ENCODE measurements at regions not wholly inside any gene's neighbourhood (a gene's known extent, or its start where the extent isn't known, plus 50 kb on each side); places are given as distances from the start of the nearest gene placed in this dataset.
"Not testable (repeated sequence)": the region's sequence is repeated elsewhere in the genome, so short reads cannot be mapped to it uniquely, and the experiment has no call there.

GRCh38 chr12:25684070-25684469, 131.0 kb upstream of the LMNTD1 start:
- Histone ChIP-seq H3K9ac (ENCODE audit: insufficient read length, low read depth) (no peak overlapping the region), H3K4me3 (ENCODE audit: insufficient read length, low read depth) (no peak overlapping the region), H3K9me3 (ENCODE audit: insufficient read depth, low read length) (no peaks in the 10 kb centered on the region; the same call in 1 of the 2 replicates), H3K36me3 (ENCODE audit: insufficient read depth, insufficient read length, low read length) (no peaks in the 10 kb centered on the region), H3K4me1 (ENCODE audit: insufficient read depth, insufficient read length) (no peaks in the 10 kb centered on the region), H3K27me3 (ENCODE audit: insufficient read depth, insufficient read length) (no peaks in the 10 kb centered on the region)
- no peak for DNase-seq (ENCODE audit: low read depth, low spot score)
- TF ChIP-seq YY1 (IDR thresholded peaks at IDR 0.05; ENCODE audit: insufficient read depth, insufficient read length) (no peak), ZNF274 (IDR thresholded peaks at IDR 0.05; ENCODE audit: low read depth, low read length) (no peak), SUZ12 (IDR thresholded peaks at IDR 0.05; ENCODE audit: extremely low read depth, insufficient read depth, insufficient read length) (no peak)

GRCh38 chr12:25686351-25686750, 133.3 kb upstream of the LMNTD1 start:
- TF ChIP-seq SUZ12 (IDR thresholded peaks at IDR 0.05; ENCODE audit: extremely low read depth, insufficient read depth, insufficient read length) (no peak), YY1 (IDR thresholded peaks at IDR 0.05; ENCODE audit: insufficient read depth, insufficient read length) (no peak), ZNF274 (IDR thresholded peaks at IDR 0.05; ENCODE audit: low read depth, low read length) (no peak)
- Histone ChIP-seq H3K9ac (ENCODE audit: insufficient read length, low read depth) (no peak overlapping the region), H3K36me3 (ENCODE audit: insufficient read depth, insufficient read length, low read length) (no peaks in the 10 kb centered on the region), H3K27me3 (ENCODE audit: insufficient read depth, insufficient read length) (no peaks in the 10 kb centered on the region), H3K9me3 (ENCODE audit: insufficient read depth, low read length) (no peaks in the 10 kb centered on the region; the same call in 1 of the 2 replicates), H3K4me3 (ENCODE audit: insufficient read length, low read depth) (no peak overlapping the region), H3K4me1 (ENCODE audit: insufficient read depth, insufficient read length) (no peaks in the 10 kb centered on the region)
- DNase-seq (ENCODE audit: low read depth, low spot score) = no peak

- Histone ChIP-seq H3K36me3 (ENCODE audit: insufficient read depth, insufficient read length, low read length) (no peaks in the 10 kb centered on the region), H3K4me3 (ENCODE audit: insufficient read length, low read depth) (no peak overlapping the region), H3K9ac (ENCODE audit: insufficient read length, low read depth) (no peak overlapping the region), H3K4me1 (ENCODE audit: insufficient read depth, insufficient read length) (peaks cover 2% of the 10 kb centered on the region), H3K27me3 (ENCODE audit: insufficient read depth, insufficient read length) (no peaks in the 10 kb centered on the region), H3K9me3 (ENCODE audit: insufficient read depth, low read length) (no peaks in the 10 kb centered on the region; the same call in 1 of the 2 replicates)
- TF ChIP-seq YY1 (IDR thresholded peaks at IDR 0.05; ENCODE audit: insufficient read depth, insufficient read length) = no peak
- DNase-seq (ENCODE audit: low read depth, low spot score) = no peak
Observed at GRCh38 chr12:25687226-25687625, 134.1 kb upstream of the LMNTD1 start.

GRCh38 chr12:25688851-25689250, 135.8 kb upstream of the LMNTD1 start:
- DNase-seq (ENCODE audit: low read depth, low spot score); H3K27me3 ChIP-seq (ENCODE audit: insufficient read depth, insufficient read length); H3K9ac ChIP-seq (ENCODE audit: insufficient read length, low read depth); H3K36me3 ChIP-seq (ENCODE audit: insufficient read depth, insufficient read length, low read length); H3K9me3 ChIP-seq (ENCODE audit: insufficient read depth, low read length); H3K4me1 ChIP-seq (ENCODE audit: insufficient read depth, insufficient read length); H3K4me3 ChIP-seq (ENCODE audit: insufficient read length, low read depth): not testable (repeated sequence)

- Histone ChIP-seq H3K9ac (ENCODE audit: insufficient read length, low read depth) (no peak overlapping the region), H3K9me3 (ENCODE audit: insufficient read depth, low read length) (no peaks in the 10 kb centered on the region; the same call in 1 of the 2 replicates), H3K4me3 (ENCODE audit: insufficient read length, low read depth) (no peak overlapping the region), H3K27me3 (ENCODE audit: insufficient read depth, insufficient read length) (no peaks in the 10 kb centered on the region), H3K36me3 (ENCODE audit: insufficient read depth, insufficient read length, low read length) (no peaks in the 10 kb centered on the region), H3K4me1 (ENCODE audit: insufficient read depth, insufficient read length) (peaks cover 2% of the 10 kb centered on the region)
- no peak for DNase-seq (ENCODE audit: low read depth, low spot score)
- TF ChIP-seq ZNF274 (IDR thresholded peaks at IDR 0.05; ENCODE audit: low read depth, low read length) = no peak
Observed at GRCh38 chr12:25689996-25690501, 137.0 kb upstream of the LMNTD1 start.

- TF ChIP-seq YY1 (IDR thresholded peaks at IDR 0.05; ENCODE audit: insufficient read depth, insufficient read length) (no peak), SUZ12 (IDR thresholded peaks at IDR 0.05; ENCODE audit: extremely low read depth, insufficient read depth, insufficient read length) (no peak), ZNF274 (IDR thresholded peaks at IDR 0.05; ENCODE audit: low read depth, low read length) (no peak)
- no peak for DNase-seq (ENCODE audit: low read depth, low spot score)
- no peak overlapping the region for H3K4me3 ChIP-seq (ENCODE audit: insufficient read length, low read depth)
- no peaks in the 10 kb centered on the region for H3K27me3 ChIP-seq (ENCODE audit: insufficient read depth, insufficient read length)
- peaks cover 2% of the 10 kb centered on the region for H3K4me1 ChIP-seq (ENCODE audit: insufficient read depth, insufficient read length)
- no peak overlapping the region for H3K9ac ChIP-seq (ENCODE audit: insufficient read length, low read depth)
- H3K36me3 ChIP-seq (ENCODE audit: insufficient read depth, insufficient read length, low read length) = no peaks in the 10 kb centered on the region
- H3K9me3 ChIP-seq (ENCODE audit: insufficient read depth, low read length) = no peaks in the 10 kb centered on the region; the same call in 1 of the 2 replicates
Observed at GRCh38 chr12:25690996-25691864, 138.1 kb upstream of the LMNTD1 start.

GRCh38 chr12:25691865-25692114, 138.7 kb upstream of the LMNTD1 start:
- Histone ChIP-seq H3K9ac (ENCODE audit: insufficient read length, low read depth) (no peak overlapping the region), H3K27me3 (ENCODE audit: insufficient read depth, insufficient read length) (no peaks in the 10 kb centered on the region), H3K36me3 (ENCODE audit: insufficient read depth, insufficient read length, low read length) (no peaks in the 10 kb centered on the region), H3K4me1 (ENCODE audit: insufficient read depth, insufficient read length) (peaks cover 2% of the 10 kb centered on the region), H3K4me3 (ENCODE audit: insufficient read length, low read depth) (no peak overlapping the region), H3K9me3 (ENCODE audit: insufficient read depth, low read length) (no peaks in the 10 kb centered on the region)
- TF ChIP-seq SUZ12 (IDR thresholded peaks at IDR 0.05; ENCODE audit: extremely low read depth, insufficient read depth, insufficient read length) (no peak), YY1 (IDR thresholded peaks at IDR 0.05; ENCODE audit: insufficient read depth, insufficient read length) (no peak), ZNF274 (IDR thresholded peaks at IDR 0.05; ENCODE audit: low read depth, low read length) (no peak)
- peak; percentile 71 for DNase-seq (ENCODE audit: low read depth, low spot score)
